Activated T-cell treated with anti-CD3 and anti-CD28 coated beads, Interleukin-2, amount 50 U/mL, for 48 hours (primary cell): ENCODE measurements at regions not wholly inside any gene's neighbourhood (a gene's known extent, or its start where the extent isn't known, plus 50 kb on each side); places are given as distances from the start of the nearest gene placed in this dataset.
"Not testable (repeated sequence)": the region's sequence is repeated elsewhere in the genome, so short reads cannot be mapped to it uniquely, and the experiment has no call there.

ENCODE experiments used
- DNase-seq, 2 experiments: peaks; one replicate each; pipeline ENCODE4 v3.0.0-alpha.2; 2020

GRCh38 chr4:29710519-29710918 is 1009.6 kb upstream of the PCDH7 start:
- no peak for DNase-seq

GRCh38 chr4:29711226-29711625 is 1008.9 kb upstream of the PCDH7 start:
- no peak for DNase-seq

DNA sequence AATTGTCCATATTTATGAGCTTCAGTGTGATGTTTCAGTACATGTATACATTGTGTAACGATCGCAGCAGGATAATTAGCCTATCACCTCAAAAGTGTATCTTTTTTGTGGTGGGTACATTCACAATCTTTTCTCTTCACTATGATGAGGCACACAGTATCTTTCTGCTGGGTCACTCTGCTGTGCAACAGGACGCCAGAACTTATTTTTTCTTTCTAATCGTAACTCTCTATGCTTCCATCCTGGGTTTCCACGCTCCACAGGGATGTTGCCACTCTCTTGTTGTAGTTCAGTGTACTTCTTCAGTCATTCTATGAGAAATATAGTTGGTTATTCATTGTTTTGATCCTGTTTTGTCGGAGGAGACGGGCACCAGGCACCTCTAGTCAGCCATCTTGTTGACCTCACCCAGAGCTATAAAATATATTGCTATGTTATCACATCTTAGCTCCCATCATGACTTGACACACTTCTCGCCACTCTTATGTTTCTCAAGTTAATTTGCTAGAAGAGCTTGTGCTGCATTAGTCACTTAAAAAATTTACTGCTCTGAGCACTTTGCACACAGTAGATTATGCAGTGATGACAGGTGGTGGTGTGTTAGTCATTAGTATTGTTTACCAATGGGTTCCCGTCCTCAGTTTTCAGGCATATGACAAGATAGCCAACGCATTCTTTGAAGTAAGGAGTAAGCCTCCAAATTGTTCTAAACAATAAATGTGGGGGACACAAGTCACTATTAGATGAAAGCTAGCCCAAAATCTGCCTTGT is 1002.7 kb upstream of the PCDH7 start:
- DNase-seq, result no peak

DNA sequence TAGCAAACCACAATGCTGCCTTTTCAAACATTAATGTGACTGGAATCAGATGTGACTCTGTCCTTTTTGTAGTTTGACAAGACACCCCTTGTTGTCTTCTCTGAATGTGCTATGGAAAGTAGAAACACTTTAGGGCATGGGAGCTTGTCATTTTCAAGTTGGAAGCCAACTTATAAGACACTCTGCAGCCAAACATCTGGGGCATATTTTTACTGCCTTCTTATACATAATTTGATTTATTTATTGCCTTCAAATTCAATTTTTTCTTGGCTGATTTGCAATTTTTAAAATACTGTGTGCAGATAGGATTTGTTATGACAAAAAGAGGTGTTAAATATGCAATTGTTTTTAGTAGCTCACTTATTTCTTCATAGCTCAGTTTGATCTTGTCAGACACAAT is 1002.0 kb upstream of the PCDH7 start:
- no peak for DNase-seq

DNA sequence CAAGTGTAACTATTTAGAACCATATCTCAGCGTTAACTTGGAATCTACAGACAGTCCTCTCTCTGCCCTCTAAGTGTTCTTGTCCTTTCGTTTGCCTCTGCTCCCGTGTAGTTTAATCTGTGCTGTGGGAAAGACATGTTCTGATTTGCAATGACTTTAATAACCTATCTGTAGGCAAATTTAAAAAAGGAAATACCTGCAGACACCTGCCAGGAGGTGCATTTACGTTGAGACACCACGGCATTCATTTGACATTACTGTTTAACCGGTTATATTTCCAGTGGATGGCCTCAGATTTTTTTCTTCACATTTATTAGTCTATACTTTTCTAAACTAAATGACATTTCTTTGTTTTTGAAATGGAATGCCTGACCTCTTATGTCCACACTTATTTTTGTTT is 997.9 kb upstream of the PCDH7 start:
- no peak for DNase-seq

- DNase-seq, result no peak
Measured at GRCh38 chr4:29726938-29727337, 993.2 kb upstream of the PCDH7 start.

DNA sequence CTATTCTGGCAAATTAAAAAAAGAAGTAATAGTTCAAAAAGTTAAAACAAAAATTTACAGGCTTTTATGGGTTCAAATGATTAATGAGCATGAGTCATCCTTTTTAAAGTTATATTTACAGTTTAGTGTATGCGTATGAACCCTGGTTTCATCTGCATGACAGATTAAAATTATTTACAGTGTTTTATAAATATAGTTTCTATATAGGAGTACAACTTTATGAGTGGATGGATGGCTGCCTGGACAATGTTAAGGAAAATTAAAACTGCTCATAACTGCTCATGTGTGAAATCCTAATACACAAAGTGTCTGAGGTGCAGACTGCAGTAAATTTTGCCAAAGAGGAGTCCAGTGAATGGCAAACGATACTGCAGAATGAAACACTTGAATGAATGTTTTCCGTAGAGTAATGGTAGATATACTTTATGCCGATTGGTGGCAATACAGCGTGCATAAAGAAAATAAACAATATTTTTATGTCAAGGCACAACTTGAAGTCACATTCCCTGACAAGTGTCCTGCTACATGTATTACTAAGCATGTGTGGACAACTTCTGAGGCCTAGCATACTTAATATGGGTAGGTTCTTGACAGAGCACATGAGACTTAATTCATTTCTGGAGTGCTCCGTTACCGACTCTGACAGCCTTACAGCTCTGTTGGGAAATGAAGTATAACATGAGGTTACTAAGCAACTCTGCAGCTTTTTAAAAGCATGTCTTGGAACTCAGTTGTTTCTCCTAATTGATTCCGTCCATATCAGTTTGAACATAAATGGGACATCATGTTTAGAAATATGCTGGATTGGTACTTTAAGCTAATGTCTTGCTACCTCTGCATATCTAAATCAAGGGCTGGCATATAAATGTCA is 985.6 kb upstream of the PCDH7 start:
- no peak for DNase-seq

DNA sequence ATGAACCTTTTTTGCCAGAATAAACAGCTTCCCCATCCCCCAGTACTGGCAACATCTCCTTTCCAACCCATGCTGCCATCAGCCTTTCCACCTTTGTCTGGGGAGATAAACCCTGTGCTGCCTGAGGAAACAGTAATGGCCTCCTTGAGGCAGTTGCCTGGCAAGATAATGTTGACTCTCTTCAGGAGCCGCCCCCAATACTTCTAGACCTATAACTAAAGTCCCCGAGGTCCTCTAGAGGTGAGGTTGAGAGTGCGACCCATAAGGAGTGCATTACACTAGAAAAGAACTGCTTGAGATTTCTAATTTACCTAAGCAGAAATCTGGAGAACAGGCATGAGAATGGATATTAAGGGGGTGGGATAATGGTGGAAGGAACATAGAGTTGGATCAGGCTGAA is 963.2 kb upstream of the PCDH7 start:
- DNase-seq, result no peak

- no peak for DNase-seq
Measured at GRCh38 chr4:29762151-29762550, 958.0 kb upstream of the PCDH7 start.

DNA sequence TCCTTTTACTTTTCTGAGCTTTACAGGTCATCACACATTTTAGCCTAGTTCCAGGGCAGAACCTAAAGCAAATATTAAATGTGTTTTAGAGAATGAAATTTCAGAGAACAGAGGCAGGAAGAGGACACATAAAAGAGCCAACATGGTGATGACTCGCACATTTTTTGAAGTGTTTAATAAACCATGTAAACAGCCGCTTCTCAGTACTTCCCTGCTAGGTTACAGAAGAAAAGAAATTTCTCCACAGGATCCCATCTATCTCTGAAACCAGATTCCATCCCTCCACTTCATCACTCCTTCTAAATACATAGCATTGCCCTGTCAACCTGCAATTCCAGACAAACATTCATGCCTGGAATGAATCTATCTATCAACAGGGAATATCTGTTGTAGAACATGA is 949.5 kb upstream of the PCDH7 start:
- DNase-seq, result no peak

DNA sequence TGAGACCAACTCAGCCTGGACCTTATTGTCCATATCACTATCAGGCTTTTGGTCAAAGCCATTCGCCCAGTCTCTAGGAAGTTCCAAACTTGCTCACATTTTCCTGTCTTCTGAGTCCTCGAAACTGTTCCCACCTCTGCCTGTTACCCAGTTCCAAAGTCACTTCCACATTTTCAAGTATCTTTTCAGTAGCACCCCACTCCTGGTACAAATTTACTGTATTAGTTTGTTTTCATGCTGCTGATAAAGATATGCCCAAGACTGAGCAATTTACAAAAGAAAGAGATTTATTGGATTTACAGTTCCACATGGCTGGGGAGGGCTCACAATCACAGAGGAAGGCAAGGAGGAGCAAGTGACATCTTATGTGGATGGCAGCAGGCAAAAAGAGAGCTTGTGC is 932.0 kb upstream of the PCDH7 start:
- DNase-seq, result not testable (repeated sequence)

DNA sequence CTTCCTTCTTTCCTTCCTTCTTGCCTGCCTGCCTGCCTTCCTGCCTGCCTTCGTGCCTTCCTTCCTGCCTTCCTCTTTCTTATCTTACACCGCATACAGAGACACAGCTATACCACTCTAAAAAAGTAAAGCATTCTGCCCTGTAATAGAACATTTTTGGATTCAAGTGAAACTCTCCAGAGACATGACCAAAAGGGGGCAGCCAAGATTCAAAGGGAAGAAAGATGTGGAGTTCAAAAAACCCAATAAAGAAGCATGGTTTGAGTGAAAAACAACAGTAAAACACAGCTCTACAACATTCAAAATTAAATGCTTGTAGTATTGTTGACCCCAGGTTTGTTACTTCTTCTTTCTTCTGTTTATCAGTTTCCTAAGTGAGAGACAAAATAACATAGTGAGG is 914.9 kb upstream of the PCDH7 start:
- no peak for DNase-seq

- no peak for DNase-seq
Measured at GRCh38 chr4:29805916-29806480, 914.2 kb upstream of the PCDH7 start.

- DNase-seq, result no peak
Measured at GRCh38 chr4:29817961-29818360, 902.2 kb upstream of the PCDH7 start.

- no peak for DNase-seq
Measured at GRCh38 chr4:29829067-29829466, 891.1 kb upstream of the PCDH7 start.

- no peak for DNase-seq
Measured at GRCh38 chr4:29852537-29852936, 867.6 kb upstream of the PCDH7 start.

- DNase-seq, result no peak
Measured at GRCh38 chr4:29853833-29854232, 866.3 kb upstream of the PCDH7 start.

- DNase-seq, result no peak
Measured at GRCh38 chr4:29861307-29861706, 858.9 kb upstream of the PCDH7 start.

DNA sequence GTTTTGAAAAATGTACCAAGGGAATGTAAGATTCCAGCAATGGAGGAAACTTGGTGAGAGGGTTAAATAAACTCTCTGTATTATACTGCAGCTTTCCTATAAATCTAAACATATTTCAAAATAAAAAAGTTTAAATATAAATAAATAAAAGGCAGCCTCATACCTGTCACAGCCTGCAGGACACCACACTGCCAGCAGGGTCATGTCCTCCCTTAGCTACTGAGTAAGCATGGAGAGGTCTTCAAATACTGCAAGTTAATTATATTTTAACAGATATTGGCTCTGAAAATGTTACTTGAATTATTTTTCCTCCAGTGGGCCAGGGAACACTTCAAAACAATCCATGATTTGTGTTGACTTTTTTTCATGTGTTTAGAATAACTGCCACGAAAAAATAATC is 852.8 kb upstream of the PCDH7 start:
- DNase-seq, result no peak

GRCh38 chr4:29900336-29900735 is 819.8 kb upstream of the PCDH7 start:
- DNase-seq, result no peak

DNA sequence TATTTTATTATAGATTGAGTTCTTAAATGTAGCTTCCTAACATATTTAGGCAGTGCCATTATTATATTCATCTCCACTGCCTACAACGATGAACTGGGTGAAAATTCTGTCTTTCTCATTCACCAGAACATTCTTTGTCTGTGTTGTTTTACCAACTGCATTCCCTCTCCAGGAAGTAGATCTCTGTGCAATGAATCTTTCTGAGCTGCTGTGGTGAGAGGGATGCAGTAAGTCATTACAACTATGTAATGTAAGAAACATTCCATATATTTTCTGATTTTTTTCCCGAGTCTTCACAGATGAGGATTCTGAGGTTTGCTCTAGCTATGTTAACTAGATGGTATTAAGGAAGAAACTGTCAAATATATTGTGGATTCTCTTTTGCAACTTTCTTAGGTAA is 811.9 kb upstream of the PCDH7 start:
- DNase-seq, result no peak

DNA sequence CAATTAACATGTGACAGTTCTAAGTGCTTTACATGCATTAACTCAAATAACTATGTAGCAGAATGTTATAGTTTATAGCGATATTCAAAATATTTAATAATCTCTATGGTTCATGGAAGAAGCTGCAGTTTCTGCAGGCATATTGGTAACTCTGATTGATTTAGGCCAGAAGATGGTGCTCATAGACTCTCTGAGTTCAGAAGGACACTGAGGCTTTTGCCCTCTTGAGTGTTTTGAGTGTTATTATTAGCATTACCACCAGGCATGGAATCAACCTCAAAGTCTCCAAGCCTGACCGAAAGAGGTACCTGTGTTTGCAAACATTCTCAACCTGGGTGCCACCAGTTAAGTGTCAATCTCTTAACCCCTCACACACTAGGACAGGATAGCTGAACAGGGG is 792.3 kb upstream of the PCDH7 start:
- no peak for DNase-seq

DNA sequence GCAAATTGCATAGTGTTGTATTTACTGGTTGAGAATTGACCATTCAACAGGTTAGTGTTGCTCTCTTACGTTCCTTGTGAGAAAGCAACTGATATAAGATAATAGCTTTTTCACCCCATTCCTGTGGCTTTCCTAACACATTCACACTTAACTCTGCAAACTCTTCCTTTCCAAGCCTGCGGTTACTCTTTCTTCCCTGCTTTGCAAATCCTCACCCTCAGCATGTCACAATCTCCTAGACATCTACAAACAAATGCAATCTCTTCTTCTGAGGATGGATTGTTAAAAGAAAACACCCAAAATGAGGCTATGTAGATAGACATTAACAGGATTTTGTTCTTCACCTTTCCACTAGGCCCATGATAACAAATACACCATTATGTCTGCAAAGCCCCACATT is 771.7 kb upstream of the PCDH7 start:
- no peak for DNase-seq

DNA sequence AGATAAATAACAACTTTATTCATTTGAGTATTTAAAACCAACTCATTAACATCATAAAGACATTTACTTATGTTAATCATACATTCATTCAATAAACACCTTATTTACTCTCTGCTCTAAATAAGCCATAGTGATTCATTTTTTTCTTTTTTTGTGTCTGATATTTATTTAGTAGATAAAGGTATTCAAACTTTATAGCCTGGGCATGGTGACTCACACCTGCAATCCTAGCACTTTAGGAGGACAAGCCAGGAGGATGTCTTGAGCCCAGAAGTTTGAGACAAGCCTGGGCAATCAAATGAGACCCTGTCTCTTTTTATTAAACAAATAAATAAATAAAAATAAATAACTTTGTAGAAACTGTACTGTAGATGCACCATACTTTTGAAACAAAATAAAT is 771.3 kb upstream of the PCDH7 start:
- DNase-seq, result no peak
